Effector CD8-positive, alpha-beta T cell (primary cell): ENCODE measurements at regions not wholly inside any gene's neighbourhood (a gene's known extent, or its start where the extent isn't known, plus 50 kb on each side); places are given as distances from the start of the nearest gene placed in this dataset.

Source experiments
- DNase-seq: peaks from one replicate; lab custom pipeline; 2025; lab: John Stamatoyannopoulos, UW

GRCh38 chr21:17444828-17445227, 68.0 kb upstream of the CXADR start:
- DNase-seq = no peak

DNA sequence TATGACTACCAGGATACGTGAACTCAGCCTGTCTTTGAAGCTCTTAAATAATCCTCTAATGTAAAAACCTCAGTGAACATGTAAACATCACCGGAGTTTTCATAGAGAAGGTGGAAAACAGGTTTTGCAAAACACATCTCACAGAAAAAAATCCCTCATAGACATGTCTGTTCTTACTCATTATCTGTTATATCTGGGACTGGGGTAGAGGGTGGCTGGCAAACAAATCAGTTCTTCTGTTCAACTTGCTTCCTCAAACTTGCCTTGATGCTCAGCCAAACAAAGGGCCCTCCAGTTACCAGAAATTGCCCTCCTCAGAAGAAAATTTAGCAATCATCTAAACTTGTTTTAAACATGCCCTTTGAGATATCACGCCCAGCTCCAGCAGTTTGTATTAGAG, 66.1 kb upstream of the CXADR start:
- DNase-seq = no peak

- DNase-seq = no peak
These were observed 63.1 kb upstream of the CXADR start for GRCh38 chr21:17449701-17450100.

GRCh38 chr21:17451364-17451891, 61.4 kb upstream of the CXADR start:
- no peak for DNase-seq

DNA sequence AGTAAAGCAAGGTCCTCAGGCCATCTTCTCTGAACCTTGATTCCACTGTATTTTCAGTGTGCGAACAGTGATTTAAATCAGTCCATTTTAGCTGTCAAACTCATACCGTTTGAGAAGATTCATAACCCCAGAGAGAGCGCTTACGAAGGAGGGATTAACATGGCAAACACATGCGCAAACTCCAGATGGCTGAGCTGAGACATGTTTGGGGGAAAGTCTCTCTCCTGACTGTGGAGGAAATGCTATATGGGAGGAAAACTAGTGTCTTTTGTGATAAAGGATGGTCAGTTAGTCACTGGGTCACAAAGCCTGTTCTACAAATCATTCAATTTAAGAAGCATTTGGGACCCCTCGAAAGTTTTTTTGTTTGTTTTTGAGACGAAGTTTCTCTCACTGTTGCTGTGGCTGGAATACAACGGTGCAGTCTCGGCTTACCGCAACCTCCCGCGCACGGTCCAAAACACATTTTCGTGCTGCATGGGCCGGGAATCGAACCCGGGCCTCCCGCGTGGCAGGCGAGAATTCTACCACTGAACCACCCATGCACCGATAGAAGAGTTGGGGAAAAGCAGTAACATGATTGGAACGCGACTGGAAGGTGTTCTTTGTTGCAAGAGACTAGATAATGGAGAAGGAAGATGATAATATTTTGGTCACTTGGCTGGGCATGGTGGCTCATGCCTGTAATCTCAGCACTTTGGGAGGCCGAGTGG, 58.4 kb upstream of the CXADR start:
- no peak for DNase-seq

GRCh38 chr21:17455028-17455353, 57.9 kb upstream of the CXADR start:
- no peak for DNase-seq

DNA sequence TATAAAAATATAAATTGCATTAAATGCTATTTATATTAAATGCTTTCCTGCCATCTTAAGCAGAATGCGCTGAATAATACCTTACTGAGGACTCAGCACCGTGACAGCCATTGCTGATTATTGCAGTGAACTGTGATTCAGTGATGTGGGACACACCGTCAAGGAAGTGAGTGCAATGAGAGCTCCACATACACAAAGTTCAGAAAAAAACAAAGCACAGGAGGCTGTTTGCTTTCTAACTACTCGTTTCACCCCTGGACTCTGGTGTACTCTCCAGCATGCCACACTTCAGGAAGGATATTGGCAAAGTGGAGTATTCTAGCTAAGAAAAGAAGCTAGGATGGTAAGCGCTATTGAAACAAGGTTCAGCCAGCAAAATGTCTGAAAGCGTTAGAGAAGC, 57.4 kb upstream of the CXADR start:
- no peak for DNase-seq

- no peak for DNase-seq
These were observed 54.6 kb upstream of the CXADR start for GRCh38 chr21:17458279-17458678.

DNA sequence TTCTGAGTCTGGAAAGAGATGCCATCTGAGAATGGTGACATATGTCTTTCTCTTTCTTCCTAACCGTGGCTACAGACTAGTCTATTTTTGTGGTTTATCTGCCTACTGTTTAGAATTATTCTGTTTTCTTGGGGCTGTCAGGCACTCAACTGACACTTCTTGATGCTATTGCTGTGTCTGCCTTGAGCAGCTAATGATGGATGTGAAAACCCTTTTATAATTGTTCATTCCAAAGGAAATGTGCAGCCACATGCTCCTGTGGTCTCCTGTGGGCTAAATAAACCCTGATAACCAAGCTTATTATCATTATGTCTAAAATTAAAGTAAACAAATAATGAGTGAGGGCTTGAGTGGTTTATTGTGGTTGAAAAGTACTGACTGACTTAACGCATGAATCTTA, 52.7 kb upstream of the CXADR start:
- DNase-seq = no peak

DNA sequence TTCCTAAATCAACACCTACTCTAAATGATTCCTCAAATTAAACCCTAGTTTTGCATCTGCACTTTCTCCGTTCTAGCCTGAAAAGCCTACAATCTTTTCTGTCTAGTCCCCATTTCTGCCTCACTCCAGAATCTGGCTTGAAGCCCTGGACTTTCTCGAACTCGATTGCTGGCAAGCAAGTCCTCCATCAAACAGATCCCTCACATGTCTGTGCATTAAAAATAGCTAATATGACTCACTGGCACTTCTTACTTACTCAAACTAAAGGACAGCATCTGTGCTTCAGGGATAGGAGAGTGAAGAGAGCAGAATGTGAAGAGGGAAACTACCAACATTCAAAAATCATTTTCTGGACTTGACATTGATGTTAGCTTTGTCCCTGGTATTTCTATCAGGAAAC, 51.8 kb upstream of the CXADR start:
- DNase-seq = no peak

- DNase-seq = no peak
These were observed 51.3 kb upstream of the CXADR start for GRCh38 chr21:17461582-17461981.

DNA sequence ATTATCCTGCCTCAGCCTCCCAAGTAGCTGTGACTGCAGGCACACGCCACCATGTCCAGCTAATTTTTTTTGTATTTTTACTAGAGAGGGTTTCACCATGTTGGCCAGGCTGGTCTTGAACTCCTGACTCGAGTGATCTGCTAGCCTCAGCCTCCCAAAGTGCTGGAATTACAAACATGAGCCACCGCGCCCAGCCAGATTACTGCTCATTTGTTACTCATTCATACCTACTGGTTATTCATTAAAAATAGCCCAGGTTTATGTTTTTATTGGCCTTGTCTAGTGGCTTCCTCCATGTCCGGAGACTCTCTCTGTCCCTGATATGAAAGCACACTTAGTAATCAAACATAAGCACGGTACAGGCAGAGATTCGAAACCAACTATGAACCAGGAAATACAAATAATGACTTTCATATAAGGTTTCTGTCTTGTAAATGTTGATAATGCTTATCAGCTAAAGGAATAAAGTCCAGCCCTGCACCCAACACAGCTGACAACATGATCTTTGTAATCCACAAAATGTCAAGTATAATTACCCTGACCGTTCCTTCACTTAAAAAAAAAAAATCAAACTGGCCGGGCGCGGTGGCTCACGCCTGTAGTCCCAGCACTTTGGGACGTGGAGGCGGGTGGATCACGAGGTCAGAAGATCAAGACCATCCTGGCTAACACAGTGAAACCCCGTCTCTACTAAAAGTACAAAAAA, 50.4 kb upstream of the CXADR start:
- no peak for DNase-seq
